ENCODE measurements at regions not wholly inside any gene's neighbourhood (a gene's known extent, or its start where the extent isn't known, plus 50 kb on each side); places are given as distances from the start of the nearest gene placed in this dataset.
"Not testable (repeated sequence)": the region's sequence is repeated elsewhere in the genome, so short reads cannot be mapped to it uniquely, and the experiment has no call there.

DNA sequence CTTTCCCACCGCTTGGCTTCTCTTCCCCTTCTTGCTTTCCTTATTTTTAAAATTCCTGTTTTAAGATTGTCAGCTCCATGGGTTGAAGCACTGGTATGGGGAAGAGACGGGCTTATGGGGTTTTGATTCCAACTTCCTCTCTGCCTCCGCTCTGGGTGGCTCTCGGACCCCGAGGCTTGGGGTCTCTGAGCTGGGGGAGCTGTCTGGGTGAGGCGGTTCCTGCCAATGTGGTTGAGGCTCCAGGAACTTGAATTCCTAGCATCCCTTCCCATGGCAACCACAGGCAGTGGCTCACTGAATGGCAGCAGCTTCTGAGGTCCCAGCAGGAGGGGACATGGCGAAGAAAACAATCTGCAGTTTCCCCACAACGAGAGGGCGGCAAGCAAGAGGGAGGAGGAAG is 83.1 kb upstream of the C1orf174 start:
- Mint-ChIP-seq H3K4me3 (no peak overlapping the region), H3K27me3 (peaks cover 4% of the 10 kb centered on the region), H3K4me1 (ENCODE audit: low read depth) (no peaks in the 10 kb centered on the region), H3K36me3 (ENCODE audit: low read depth) (no peaks in the 10 kb centered on the region), H3K9me3 (no peaks in the 10 kb centered on the region), H3K27ac (no peak overlapping the region)

DNA sequence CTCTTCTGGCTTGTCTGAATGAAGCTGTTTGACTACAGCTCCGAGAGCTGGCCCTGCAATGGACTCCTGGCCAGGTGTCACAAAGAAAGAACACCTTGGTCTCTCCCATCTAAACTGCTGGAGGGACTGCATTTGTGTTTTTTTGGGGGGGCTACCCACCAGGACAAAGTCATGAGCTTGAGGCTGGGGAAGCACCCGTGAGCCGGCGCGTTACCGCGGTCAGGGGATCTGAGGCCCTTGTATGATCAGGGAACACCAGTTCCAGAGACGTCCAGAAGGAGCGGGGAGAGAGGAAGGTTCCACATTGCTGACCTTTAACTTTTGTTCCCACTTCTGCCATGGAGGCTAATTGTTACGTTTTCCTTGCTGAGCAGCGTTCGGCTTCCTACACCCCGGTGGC is 84.5 kb upstream of the C1orf174 start:
- H3K27ac Mint-ChIP-seq = no peak overlapping the region
- H3K36me3 Mint-ChIP-seq (ENCODE audit: low read depth) = no peaks in the 10 kb centered on the region
- H3K9me3 Mint-ChIP-seq = no peaks in the 10 kb centered on the region
- H3K4me1 Mint-ChIP-seq (ENCODE audit: low read depth) = no peaks in the 10 kb centered on the region
- peaks cover 9% of the 10 kb centered on the region for H3K27me3 Mint-ChIP-seq
- no peak overlapping the region for H3K4me3 Mint-ChIP-seq

DNA sequence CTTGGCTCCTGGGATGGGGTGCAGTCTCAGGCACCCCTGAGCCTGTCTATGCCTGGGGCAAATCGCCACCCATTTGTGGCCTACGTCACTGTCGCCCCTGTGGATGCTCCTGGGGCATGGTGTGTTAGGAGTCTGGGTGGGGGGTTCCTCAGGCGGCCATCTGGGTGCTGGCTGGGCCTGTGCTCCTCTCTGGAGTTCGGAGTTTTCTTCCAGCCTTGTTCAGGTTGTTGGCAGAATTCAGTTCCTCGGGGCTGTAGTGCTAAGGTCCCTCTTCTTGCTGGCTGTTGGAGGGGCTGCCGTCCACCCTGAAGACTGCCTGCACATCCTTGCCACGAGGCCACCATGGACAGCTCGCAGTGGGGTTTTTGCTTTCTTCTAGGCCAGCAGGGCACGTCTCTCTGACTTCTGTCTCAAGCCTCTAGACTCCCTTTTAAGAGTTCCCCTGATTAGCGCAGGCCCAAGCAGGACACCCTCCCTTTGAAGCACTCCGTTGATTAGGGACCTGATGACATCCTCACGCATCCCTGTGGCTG is 86.7 kb upstream of the C1orf174 start:
- no peaks in the 10 kb centered on the region for H3K9me3 Mint-ChIP-seq
- no peaks in the 10 kb centered on the region for H3K36me3 Mint-ChIP-seq (ENCODE audit: low read depth)
- H3K27me3 Mint-ChIP-seq = peaks cover 9% of the 10 kb centered on the region
- H3K27ac Mint-ChIP-seq = no peak overlapping the region
- H3K4me1 Mint-ChIP-seq (ENCODE audit: low read depth) = no peaks in the 10 kb centered on the region
- H3K4me3 Mint-ChIP-seq = no peak overlapping the region

DNA sequence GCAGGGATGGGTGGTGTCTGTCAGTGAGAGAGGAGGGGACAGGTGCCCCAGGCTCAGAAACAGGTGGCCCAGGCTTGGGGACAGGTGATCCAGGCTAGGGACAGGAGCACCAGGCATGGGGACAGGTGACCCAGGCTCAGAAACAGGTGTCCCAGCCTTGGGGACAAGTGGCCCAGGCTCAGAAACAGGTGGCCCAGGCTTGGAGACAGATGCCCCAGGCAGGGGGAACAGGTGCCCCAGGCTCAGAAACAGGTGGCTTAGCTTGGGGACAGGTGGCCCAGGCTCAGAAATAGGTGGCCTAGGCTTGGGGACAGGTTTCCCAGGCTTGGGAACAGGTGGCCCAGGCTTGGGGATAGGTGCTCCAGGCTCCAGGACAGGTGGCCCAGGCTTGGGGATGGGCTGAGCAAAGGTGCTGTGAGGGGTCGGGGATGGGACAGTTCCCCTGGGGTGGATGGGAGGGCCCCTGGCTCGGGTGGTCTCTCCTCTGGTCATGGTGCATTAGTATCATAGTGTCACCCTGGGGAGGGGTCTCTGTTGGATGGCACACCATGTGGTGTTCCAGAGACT is 87.7 kb upstream of the C1orf174 start:
- H3K27me3 Mint-ChIP-seq = peaks cover 10% of the 10 kb centered on the region
- H3K4me1 Mint-ChIP-seq (ENCODE audit: low read depth) = no peaks in the 10 kb centered on the region
- no peak overlapping the region for H3K27ac Mint-ChIP-seq
- H3K36me3 Mint-ChIP-seq (ENCODE audit: low read depth) = no peaks in the 10 kb centered on the region
- no peak overlapping the region for H3K4me3 Mint-ChIP-seq
- H3K9me3 Mint-ChIP-seq = peaks cover 5% of the 10 kb centered on the region

DNA sequence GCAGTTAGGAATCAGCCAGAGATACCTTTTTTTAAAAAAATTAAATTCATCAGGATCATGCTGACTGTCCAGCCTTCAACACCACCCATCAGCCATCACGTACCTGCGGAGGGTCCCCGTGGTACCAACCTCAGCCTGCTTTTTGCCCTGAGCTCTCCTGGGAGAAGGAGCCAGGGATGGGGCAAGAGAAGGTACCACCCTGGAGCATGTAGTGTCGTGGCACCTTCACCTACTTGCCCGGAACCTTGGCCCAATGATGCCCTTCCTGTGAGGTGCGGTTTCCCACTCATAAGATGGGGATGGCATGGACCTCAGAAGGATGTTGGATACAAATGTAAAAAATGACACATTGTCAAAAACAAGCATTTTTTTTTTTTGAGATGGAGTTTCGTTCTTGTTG is 88.4 kb upstream of the C1orf174 start:
- peaks cover 9% of the 10 kb centered on the region for H3K27me3 Mint-ChIP-seq
- no peaks in the 10 kb centered on the region for H3K36me3 Mint-ChIP-seq (ENCODE audit: low read depth)
- peaks cover 5% of the 10 kb centered on the region for H3K9me3 Mint-ChIP-seq
- H3K4me1 Mint-ChIP-seq (ENCODE audit: low read depth) = no peaks in the 10 kb centered on the region
- no peak overlapping the region for H3K27ac Mint-ChIP-seq
- H3K4me3 Mint-ChIP-seq = no peak overlapping the region

DNA sequence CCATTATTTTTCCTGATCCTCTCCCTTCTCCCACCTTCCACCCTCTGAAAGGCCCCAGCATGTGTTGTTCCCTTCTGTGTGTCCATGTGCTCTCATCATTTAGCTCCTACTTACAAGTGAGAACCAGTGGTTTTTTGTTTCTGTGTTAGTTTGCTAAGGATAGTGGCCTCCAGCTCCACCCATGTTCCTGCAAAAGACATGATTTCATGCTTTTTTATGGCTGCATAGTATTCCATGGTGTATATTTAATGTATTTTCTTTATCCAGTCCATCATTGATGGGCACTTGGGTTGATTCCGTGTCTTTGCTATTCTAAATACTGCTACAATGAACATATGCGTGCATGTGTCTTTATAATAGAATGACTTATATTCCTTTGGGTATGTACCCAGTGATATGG is 89.4 kb upstream of the C1orf174 start:
- Mint-ChIP-seq H3K4me1 (ENCODE audit: low read depth) (no peaks in the 10 kb centered on the region), H3K27me3 (peaks cover 9% of the 10 kb centered on the region), H3K27ac (no peak overlapping the region), H3K4me3 (no peak overlapping the region), H3K36me3 (ENCODE audit: low read depth) (no peaks in the 10 kb centered on the region), H3K9me3 (peaks cover 5% of the 10 kb centered on the region)

DNA sequence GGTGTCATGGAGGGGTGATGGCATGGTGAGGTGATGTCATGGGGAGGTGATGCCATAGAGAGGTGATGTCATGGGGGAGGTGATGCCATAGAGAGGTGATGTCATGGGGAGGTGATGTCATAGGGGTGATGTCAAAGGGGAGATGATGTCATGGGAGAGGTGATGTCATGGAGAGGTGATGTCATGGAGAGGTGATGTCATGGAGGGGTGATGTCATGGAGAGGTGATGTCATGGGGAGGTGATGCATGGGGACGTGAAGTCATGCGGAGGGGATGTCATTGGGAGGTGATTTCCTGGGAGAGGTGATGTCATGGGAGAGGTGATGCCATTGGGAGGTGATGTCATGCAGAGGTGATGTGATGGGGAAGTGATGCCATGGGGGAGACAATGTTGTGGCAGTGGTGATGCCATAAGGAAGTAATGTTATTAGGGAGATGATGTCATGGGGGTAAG is 92.1 kb upstream of the C1orf174 start:
- no peaks in the 10 kb centered on the region for H3K4me1 Mint-ChIP-seq (ENCODE audit: low read depth)
- H3K36me3 Mint-ChIP-seq (ENCODE audit: low read depth) = no peaks in the 10 kb centered on the region
- H3K27me3 Mint-ChIP-seq = peaks cover 13% of the 10 kb centered on the region
- no peak overlapping the region for H3K4me3 Mint-ChIP-seq
- H3K27ac Mint-ChIP-seq = peak overlapping the region; percentile 77
- H3K9me3 Mint-ChIP-seq = peaks cover 5% of the 10 kb centered on the region

DNA sequence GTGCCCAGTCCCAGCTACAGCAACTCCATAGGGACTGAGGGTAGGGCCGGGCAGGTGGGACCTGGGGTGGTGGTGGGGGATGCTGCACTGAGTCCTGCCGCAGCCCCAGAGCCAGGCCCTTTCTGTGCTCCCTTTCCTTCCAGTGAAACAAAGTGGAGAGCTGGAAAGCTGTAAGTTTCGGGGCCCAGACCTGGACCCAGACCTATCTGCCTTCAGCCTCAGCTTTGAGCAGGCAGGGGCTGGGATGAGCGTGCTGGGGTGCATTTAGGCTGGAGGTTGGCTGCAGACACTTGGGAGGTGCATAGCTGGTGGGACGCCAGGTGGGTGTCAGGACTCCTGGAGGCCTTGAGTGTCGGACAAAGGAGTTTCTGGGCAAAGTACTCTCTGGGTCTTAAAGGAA is 92.7 kb upstream of the C1orf174 start:
- Mint-ChIP-seq H3K27me3 (peaks cover 13% of the 10 kb centered on the region), H3K4me1 (ENCODE audit: low read depth) (no peaks in the 10 kb centered on the region), H3K36me3 (ENCODE audit: low read depth) (no peaks in the 10 kb centered on the region), H3K4me3 (no peak overlapping the region), H3K27ac (no peak overlapping the region), H3K9me3 (peaks cover 5% of the 10 kb centered on the region)

DNA sequence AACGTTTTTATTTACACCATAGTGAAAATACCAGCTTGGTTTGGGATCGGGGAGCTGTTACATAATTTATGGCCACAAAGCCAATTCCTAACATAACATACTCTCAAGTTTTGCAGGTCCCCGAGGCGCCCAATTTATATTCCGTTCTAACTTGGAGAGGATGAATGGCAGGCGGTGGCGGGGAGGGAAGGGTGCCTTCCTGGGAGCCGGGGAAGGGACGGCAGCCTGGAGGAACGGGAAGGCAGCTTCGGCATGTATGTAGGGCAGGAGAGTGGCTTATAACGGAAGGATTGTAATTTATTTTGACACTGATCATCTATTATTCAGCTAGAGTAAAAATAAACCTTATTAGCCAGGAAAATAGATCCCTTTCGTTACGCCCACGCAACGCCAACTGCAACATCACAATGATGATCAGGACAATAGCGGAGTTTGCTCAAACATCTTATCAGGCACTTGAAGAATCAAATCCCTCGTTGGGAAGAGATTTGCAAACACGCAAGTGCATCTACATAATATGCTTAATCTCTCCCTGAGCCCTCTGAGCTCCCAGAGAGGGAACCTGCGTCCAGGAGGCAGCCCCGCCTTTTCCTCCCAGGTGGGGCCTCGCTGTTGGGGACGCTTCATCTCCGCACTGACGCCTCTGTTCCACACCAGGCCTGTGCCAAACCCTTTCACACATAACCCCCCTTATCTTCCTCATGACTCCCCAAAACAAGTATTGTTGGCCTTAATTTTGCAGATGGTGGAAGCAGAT is 93.7 kb upstream of the C1orf174 start:
- peaks cover 5% of the 10 kb centered on the region for H3K9me3 Mint-ChIP-seq
- no peak overlapping the region for H3K4me3 Mint-ChIP-seq
- no peak overlapping the region for H3K27ac Mint-ChIP-seq
- H3K27me3 Mint-ChIP-seq = peaks cover 17% of the 10 kb centered on the region
- no peaks in the 10 kb centered on the region for H3K36me3 Mint-ChIP-seq (ENCODE audit: low read depth)
- no peaks in the 10 kb centered on the region for H3K4me1 Mint-ChIP-seq (ENCODE audit: low read depth)

DNA sequence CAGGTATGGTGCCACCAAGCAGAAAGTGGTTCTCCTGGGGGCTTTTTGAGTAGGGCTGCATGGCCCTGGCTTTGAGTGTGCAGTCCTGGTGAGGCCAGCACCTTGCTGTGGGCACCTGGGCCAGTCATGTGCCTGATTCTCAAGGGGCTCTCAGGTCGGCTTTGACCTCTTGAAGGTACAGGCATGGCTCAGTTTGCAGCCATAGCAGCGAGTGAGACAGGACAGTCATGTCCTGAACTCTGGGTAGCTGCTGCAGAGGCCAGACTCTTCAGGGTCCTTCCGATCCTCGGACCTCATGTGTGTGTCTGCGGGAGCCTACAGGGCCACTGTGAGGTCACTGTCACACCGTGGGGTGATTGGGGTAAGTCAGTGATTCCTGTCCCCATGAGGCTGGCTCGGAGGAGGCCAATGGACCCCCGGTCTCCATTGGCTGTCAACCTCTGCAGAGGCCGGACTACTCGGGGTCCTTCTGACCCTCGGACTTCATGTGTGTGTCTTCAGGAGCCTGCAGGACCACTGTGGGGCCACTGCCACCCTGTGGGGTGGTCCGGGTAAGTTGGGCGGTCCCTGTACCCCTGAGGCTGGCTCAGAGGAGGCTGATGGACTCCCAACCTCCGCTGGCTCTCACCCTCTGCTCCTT is 95.2 kb upstream of the C1orf174 start:
- peaks cover 13% of the 10 kb centered on the region for H3K27me3 Mint-ChIP-seq
- no peaks in the 10 kb centered on the region for H3K36me3 Mint-ChIP-seq (ENCODE audit: low read depth)
- no peak overlapping the region for H3K4me3 Mint-ChIP-seq
- no peak overlapping the region for H3K27ac Mint-ChIP-seq
- H3K9me3 Mint-ChIP-seq = peaks cover 5% of the 10 kb centered on the region
- no peaks in the 10 kb centered on the region for H3K4me1 Mint-ChIP-seq (ENCODE audit: low read depth)

DNA sequence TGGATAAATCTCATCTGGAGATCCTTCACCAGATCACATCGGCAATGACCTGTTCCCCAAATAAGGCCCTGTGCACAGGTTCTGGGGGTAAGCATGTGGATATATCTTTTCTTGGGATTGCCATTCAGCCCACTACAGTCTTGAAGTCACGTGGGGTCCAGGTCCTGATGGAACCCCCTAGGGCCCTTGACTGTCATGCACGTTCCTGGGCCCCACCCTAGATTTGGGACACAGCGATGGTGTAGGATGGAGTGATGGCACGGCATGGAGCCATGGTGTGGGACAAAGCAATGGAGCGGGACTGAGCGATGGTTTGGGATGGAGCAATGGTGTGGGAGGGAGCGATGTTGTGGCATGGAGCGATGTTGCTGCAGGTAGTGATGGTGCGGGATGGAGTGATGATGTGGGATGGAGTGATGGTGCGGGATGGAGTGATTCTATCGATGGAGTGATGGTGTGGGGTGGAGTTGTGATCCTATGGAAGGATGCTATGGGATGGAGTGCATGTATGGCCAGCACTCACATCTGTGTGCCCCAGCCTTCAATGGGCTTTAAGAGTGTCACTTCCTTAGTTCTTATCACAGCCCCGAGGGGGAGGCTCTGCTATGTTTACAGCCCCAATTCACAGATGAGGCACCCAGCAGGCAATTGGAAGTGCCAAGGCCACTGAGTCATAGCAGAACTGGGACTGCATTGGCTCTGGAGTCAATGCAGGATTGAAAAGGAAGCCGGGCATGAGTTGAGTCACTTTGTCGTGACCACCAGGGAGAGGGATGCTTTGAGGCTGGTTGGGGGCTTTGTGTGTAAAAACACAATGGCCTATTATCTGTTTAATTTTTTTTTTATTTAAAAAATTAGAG is 97.0 kb upstream of the C1orf174 start:
- Mint-ChIP-seq H3K4me1 (ENCODE audit: low read depth) (no peaks in the 10 kb centered on the region), H3K4me3 (no peak overlapping the region), H3K9me3 (peaks cover 4% of the 10 kb centered on the region)

DNA sequence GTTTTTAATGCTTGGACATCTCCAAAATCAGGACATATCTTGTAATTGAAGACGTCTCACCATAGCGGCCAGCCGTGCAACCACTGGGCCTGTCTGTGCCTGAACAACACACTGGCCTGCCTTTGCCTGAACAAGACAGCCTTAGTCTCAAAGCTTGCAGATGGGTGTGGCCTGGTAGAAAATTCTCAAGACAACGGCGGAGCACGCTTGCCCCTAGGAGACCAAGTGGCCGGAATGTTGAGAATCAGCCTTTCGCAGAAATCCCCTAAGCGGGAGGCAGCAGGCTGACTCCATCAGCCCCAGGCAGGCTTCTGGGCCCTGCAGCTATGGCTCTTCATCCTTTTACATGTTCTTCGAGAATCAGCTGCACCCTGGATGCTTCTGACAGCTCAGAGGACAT is 98.0 kb upstream of the C1orf174 start:
- Mint-ChIP-seq H3K36me3 (ENCODE audit: low read depth) (no peaks in the 10 kb centered on the region), H3K4me1 (ENCODE audit: low read depth) (no peaks in the 10 kb centered on the region), H3K27ac (no peak overlapping the region), H3K9me3 (no peaks in the 10 kb centered on the region), H3K4me3 (no peak overlapping the region), H3K27me3 (peaks cover 13% of the 10 kb centered on the region)

More for the DNA sequence above, 97.0 kb upstream of the C1orf174 start:
- Mint-ChIP-seq H3K27ac (no peak overlapping the region), H3K36me3 (ENCODE audit: low read depth) (no peaks in the 10 kb centered on the region), H3K27me3 (peaks cover 17% of the 10 kb centered on the region)

DNA sequence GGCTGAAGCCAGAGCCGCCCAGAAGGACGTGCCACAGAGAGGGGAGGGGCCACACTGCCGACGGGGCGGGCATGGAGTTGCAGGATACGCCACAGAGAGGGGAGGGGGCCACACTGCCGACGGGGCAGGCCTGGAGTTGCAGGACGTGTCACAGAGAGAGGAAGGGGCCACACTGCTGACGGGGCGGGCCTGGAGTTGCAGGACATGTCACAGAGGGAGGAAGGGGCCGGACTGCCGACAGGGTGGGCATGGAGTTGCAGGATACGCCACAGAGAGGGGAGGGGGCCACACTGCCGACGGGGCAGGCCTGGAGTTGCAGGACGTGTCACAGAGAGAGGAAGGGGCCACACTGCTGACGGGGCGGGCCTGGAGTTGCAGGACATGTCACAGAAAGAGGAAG is 99.4 kb upstream of the C1orf174 start:
- H3K36me3 Mint-ChIP-seq (ENCODE audit: low read depth); H3K9me3 Mint-ChIP-seq; H3K4me1 Mint-ChIP-seq (ENCODE audit: low read depth); H3K4me3 Mint-ChIP-seq; H3K27ac Mint-ChIP-seq: not testable (repeated sequence)
- peaks cover 13% of the 10 kb centered on the region for H3K27me3 Mint-ChIP-seq

DNA sequence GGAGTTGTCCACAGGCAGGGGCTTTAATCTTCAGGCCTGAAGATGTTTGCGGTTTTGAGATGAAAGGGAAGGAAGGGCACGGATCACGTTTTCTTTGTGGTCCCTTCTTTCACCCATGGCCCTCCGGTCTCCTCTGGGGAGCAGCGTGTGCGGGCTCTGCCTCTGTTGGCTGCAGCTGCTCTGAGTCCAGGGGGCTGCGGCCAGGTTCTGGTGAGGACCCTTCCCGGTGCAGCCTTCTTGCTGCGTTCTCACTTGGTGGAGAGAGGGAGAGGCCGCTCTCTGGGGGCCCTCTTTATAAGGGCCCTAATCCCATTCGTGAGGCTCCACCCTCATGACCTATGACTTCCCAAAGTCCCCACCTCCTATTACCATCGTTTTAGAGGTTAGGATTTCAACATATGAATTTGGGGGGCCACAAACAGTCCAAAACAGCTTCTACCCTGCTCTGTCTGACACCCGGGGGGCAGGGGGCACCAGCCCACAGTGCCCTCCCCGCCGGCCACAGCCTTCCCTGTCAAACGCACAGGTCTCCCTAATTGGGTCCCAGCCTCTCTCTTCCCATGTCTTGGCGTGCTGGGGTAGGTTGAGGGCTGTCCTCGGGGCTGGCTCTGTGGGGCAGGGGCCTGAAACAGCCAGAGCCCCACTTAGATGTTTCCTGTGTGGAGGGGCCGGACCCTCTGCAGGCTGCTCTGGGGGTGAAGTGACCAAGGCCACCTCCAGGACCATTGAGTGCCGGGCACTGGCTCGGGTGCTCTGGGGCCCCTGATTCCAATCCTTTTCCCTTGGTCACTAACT is 100.1 kb upstream of the C1orf174 start:
- Mint-ChIP-seq H3K36me3 (ENCODE audit: low read depth) (no peaks in the 10 kb centered on the region), H3K4me3 (no peak overlapping the region), H3K27ac (no peak overlapping the region), H3K4me1 (ENCODE audit: low read depth) (no peaks in the 10 kb centered on the region), H3K9me3 (no peaks in the 10 kb centered on the region), H3K27me3 (peaks cover 13% of the 10 kb centered on the region)
